H1 (cell line): ENCODE measurements at regions not wholly inside any gene's neighbourhood (a gene's known extent, or its start where the extent isn't known, plus 50 kb on each side); places are given as distances from the start of the nearest gene placed in this dataset.

Experiments
- ATF2 ChIP-seq: IDR thresholded peaks from 2 replicates; pipeline ENCODE4 v1.6.1; 2012; ENCODE audit warnings: low read length, inconsistent platforms
- CTCF ChIP-seq, 3 experiments: IDR thresholded peaks; 1 replicate in 2 of 3; 2 replicates in 1 of 3; pipeline versions ENCODE4 v1.5.1 to v1.6.1; 2011; ENCODE audit warnings: low read length in 3 of 3, mild to moderate bottlenecking in 3 of 3, inconsistent platforms in 2 of 3, low read depth in 1 of 3, moderate library complexity in 1 of 3; ENCODE audit not compliant: insufficient read depth in 1 of 3; ENCODE audit errors: control extremely low read depth in 1 of 3
- EP300 ChIP-seq, 2 experiments: IDR thresholded peaks; 1 replicate in 1 of 2; 2 replicates in 1 of 2; pipeline ENCODE4 v1.6.1; 2011 to 2012; ENCODE audit warnings: low read depth in 2 of 2, low read length in 2 of 2, mild to moderate bottlenecking in 2 of 2, borderline replicate concordance in 1 of 2, inconsistent platforms in 1 of 2, moderate library complexity in 1 of 2
- GABPA ChIP-seq: IDR thresholded peaks from 2 replicates; pipeline ENCODE4 v1.6.1; 2011; ENCODE audit warnings: mild to moderate bottlenecking, low read length, moderate library complexity, borderline replicate concordance; ENCODE audit not compliant: insufficient read depth
- JUN ChIP-seq: IDR thresholded peaks from 2 replicates; pipeline ENCODE4 v1.6.1; 2011; ENCODE audit warnings: low read depth, mild to moderate bottlenecking, improper control_type of control experiment, low read length
- POLR2A ChIP-seq, 2 experiments: IDR thresholded peaks; 1 replicate in 1 of 2; 2 replicates in 1 of 2; pipeline ENCODE4 v1.6.1; 2011; ENCODE audit warnings: low read depth in 2 of 2, low read length in 2 of 2, mild to moderate bottlenecking in 2 of 2; ENCODE audit errors: control extremely low read depth in 1 of 2
- POLR2AphosphoS5 ChIP-seq: IDR thresholded peaks from 2 replicates; pipeline ENCODE4 v1.6.1; 2011; ENCODE audit warnings: low read depth, low read length
- RAD21 ChIP-seq, 2 experiments: IDR thresholded peaks in 1 of 2; conservative IDR thresholded peaks in 1 of 2; 2 replicates each; pipeline ENCODE4 v1.6.1; 2011; ENCODE audit warnings: low read depth in 2 of 2, low read length in 2 of 2, improper control_type of control experiment in 1 of 2, inconsistent platforms in 1 of 2, mild to moderate bottlenecking in 1 of 2, moderate library complexity in 1 of 2
- RBBP5 ChIP-seq: IDR thresholded peaks from 2 replicates; pipeline ENCODE4 v1.7.1; 2012; ENCODE audit warnings: low read depth, mild to moderate bottlenecking, inconsistent platforms, low read length, moderate library complexity, borderline replicate concordance
- YY1 ChIP-seq: IDR thresholded peaks from 2 replicates; pipeline ENCODE4 v1.6.1; 2011; ENCODE audit warnings: low read depth, mild to moderate bottlenecking, low read length
- ZNF274 ChIP-seq: IDR thresholded peaks from 2 replicates; pipeline ENCODE4 v1.7.0; 2012; ENCODE audit warnings: low read length, borderline replicate concordance; ENCODE audit errors: extremely low read depth

GRCh38 chr2:186164325-186164724 is 321.7 kb upstream of the ZC3H15 start:
- TF ChIP-seq CTCF (IDR thresholded peaks at IDR 0.05; ENCODE audit: control extremely low read depth in 1 of 3, insufficient read depth in 1 of 3, low read depth in 1 of 3, low read length in 3 of 3) = no peak
- TF ChIP-seq YY1 = no peak
- no peak for TF ChIP-seq ZNF274
- no peak for TF ChIP-seq RBBP5
- no peak for TF ChIP-seq POLR2AphosphoS5
- no peak for TF ChIP-seq JUN
- no peak for TF ChIP-seq POLR2A (IDR thresholded peaks at IDR 0.05; ENCODE audit: control extremely low read depth in 1 of 2, low read depth in 2 of 2, low read length in 2 of 2)
- TF ChIP-seq EP300 (IDR thresholded peaks at IDR 0.05; ENCODE audit: borderline replicate concordance in 1 of 2, low read depth in 2 of 2, low read length in 2 of 2) = no peak
- no peak for TF ChIP-seq GABPA
- no peak for TF ChIP-seq ATF2
- no peak for TF ChIP-seq RAD21 (IDR thresholded peaks at IDR 0.05 in 1 of 2, conservative IDR thresholded peaks at IDR 0.05 in 1 of 2; ENCODE audit: low read depth in 2 of 2, low read length in 2 of 2)
